GM13977 (cell line): ENCODE measurements at regions not wholly inside any gene's neighbourhood (a gene's known extent, or its start where the extent isn't known, plus 50 kb on each side); places are given as distances from the start of the nearest gene placed in this dataset.

ENCODE experiments used
- DNase-seq: peaks from one replicate; pipeline ENCODE4 v3.0.0; 2012; ENCODE audit warnings: low spot score
- CTCF ChIP-seq: IDR thresholded peaks from 2 replicates; pipeline ENCODE4 v1.5.1; 2012; ENCODE audit warnings: mild to moderate bottlenecking, control low read depth; ENCODE audit not compliant: insufficient read depth; ENCODE audit errors: extremely low read depth, missing control alignments
- in situ Hi-C: fragments of 300-500 bp; cut with MboI; formaldehyde crosslinking; loops from one replicate; pipeline ENCODE4 v1.12.0; 2022; ENCODE audit warnings: low sequenced_read_pairs, low pct_unique_long_range_greater_than_20kb, mixed read lengths, inconsistent platforms; ENCODE audit not compliant: unreplicated experiment

GRCh38 chr21:20943561-20943997 is 54.6 kb upstream of the NCAM2 start:
- DNase-seq = no peak
- no peak for TF ChIP-seq CTCF
- in situ Hi-C loops = no loop called here

DNA sequence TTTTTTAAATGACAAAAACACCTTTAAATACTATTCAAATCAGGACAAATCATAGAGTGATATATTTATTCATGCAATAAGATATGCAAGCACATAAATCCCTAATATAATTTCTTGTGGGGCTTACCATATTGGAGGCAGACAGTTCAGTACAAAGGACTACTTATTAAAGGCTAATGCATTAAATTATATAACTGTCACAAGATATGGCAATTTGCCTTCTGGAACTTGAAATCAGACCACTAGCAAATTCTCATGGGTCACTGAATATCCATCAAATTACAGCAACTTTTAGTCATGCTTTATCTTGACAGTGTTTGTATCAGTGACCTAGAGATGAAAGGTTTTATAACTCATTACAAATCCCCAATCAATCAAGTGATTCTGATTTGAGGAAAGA is 54.1 kb upstream of the NCAM2 start:
- in situ Hi-C loops = no loop called here
- no peak for DNase-seq
- no peak for TF ChIP-seq CTCF

DNA sequence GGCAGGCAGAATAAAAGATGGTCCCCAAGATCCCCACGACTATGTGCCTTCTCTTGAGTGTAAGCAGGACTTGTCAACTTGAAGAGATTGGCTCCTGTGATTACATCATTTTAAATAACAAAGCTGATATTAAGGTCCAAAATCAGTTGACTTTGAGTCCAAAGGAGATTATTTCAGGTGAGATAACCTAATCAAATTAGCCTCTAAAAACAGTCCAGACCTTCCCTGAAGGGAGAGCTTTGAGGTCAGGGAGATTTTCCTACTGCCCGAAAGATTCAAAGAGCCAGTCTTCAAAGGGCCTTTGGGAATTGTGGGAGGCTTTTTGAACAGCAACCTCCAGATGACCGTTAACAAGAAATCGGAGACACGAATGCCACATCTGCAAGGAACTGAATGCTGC is 51.5 kb upstream of the NCAM2 start:
- DNase-seq = no peak
- TF ChIP-seq CTCF = no peak
- in situ Hi-C loops = no loop called here
